Cardiac muscle cell (in vitro differentiated cells and primary cell): ENCODE measurements at regions not wholly inside any gene's neighbourhood (a gene's known extent, or its start where the extent isn't known, plus 50 kb on each side); places are given as distances from the start of the nearest gene placed in this dataset.

ENCODE experiments used
- DNase-seq, 2 donors: peaks; one replicate each; pipeline versions ENCODE4 v3.0.0 to v3.0.0-alpha.2; 2010 to 2017; ENCODE audit warnings: low read depth in 1 of 2, low spot score in 1 of 2
- H3K27ac ChIP-seq: fragments of 200-600 bp; sonication (generic); 2 replicates; pipeline ENCODE4 v1.5.1; 2016
- H3K27me3 ChIP-seq: fragments of 200-600 bp; sonication (generic); 2 replicates; pipeline ENCODE4 v1.6.0; 2016; ENCODE audit warnings: control low read depth
- H3K36me3 ChIP-seq: fragments of 200-600 bp; sonication (generic); 2 replicates; pipeline ENCODE4 v1.5.1; 2016; ENCODE audit warnings: control low read depth
- H3K4me1 ChIP-seq: fragments of 200-600 bp; sonication (generic); 2 replicates; pipeline ENCODE4 v1.8.1; 2017; ENCODE audit warnings: low read depth, mild to moderate bottlenecking, mixed run types
- H3K4me3 ChIP-seq: fragments of 200-600 bp; sonication (generic); 2 replicates; pipeline ENCODE4 v1.5.1; 2016; ENCODE audit warnings: mild to moderate bottlenecking
- H3K9me3 ChIP-seq: fragments of 200-600 bp; sonication (generic); 2 replicates; pipeline ENCODE4 v1.5.1; 2017; ENCODE audit warnings: low read depth, mild to moderate bottlenecking, control low read depth
- TF ChIP-seq, protein P1 (sequence below): IDR thresholded peaks from 2 replicates; pipeline ENCODE4 v1.5.1; 2012; ENCODE audit warnings: low read depth, mild to moderate bottlenecking, low read length

GRCh38 chr2:15782009-15782751, 158.2 kb upstream of the MYCN start:
- Histone ChIP-seq H3K27me3 (no peaks in the 10 kb centered on the region), H3K36me3 (no peaks in the 10 kb centered on the region), H3K9me3 (no peaks in the 10 kb centered on the region), H3K27ac (no peak overlapping the region), H3K4me3 (no peak overlapping the region), H3K4me1 (no peaks in the 10 kb centered on the region)
- DNase-seq: peak in 1 of 2 donors; percentile 64
- TF ChIP-seq, protein P1, sequence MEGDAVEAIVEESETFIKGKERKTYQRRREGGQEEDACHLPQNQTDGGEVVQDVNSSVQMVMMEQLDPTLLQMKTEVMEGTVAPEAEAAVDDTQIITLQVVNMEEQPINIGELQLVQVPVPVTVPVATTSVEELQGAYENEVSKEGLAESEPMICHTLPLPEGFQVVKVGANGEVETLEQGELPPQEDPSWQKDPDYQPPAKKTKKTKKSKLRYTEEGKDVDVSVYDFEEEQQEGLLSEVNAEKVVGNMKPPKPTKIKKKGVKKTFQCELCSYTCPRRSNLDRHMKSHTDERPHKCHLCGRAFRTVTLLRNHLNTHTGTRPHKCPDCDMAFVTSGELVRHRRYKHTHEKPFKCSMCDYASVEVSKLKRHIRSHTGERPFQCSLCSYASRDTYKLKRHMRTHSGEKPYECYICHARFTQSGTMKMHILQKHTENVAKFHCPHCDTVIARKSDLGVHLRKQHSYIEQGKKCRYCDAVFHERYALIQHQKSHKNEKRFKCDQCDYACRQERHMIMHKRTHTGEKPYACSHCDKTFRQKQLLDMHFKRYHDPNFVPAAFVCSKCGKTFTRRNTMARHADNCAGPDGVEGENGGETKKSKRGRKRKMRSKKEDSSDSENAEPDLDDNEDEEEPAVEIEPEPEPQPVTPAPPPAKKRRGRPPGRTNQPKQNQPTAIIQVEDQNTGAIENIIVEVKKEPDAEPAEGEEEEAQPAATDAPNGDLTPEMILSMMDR: no peak

GRCh38 chr2:15782769-15783294, 157.5 kb upstream of the MYCN start:
- Histone ChIP-seq H3K4me3 (no peak overlapping the region), H3K27ac (no peak overlapping the region), H3K36me3 (no peaks in the 10 kb centered on the region), H3K9me3 (no peaks in the 10 kb centered on the region), H3K27me3 (no peaks in the 10 kb centered on the region), H3K4me1 (no peaks in the 10 kb centered on the region)
- no peak for DNase-seq
- TF ChIP-seq, protein P1: no peak

DNA sequence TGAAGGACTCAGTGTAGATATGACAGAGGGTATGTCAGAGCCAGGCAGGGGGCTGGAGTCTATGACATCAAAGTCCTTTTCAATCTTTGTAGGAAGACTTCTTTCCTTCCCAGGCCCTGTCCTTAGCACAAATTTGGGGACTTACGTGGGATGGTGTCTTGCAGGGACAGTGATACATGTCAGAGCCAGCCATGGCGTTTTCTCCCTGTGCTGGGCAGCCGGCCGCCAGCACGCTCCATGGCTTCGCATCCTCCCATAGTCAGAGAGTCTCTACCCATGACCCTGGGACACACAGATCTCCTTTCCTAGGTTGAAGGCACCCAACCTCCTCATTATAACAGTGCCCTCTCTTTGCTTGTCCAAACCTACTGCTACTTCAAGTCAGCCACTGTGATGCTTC, 156.9 kb upstream of the MYCN start:
- Histone ChIP-seq H3K27ac (no peak overlapping the region), H3K9me3 (no peaks in the 10 kb centered on the region), H3K4me3 (no peak overlapping the region), H3K27me3 (no peaks in the 10 kb centered on the region), H3K4me1 (no peaks in the 10 kb centered on the region), H3K36me3 (no peaks in the 10 kb centered on the region)
- TF ChIP-seq, protein P1: no peak
- no peak for DNase-seq

DNA sequence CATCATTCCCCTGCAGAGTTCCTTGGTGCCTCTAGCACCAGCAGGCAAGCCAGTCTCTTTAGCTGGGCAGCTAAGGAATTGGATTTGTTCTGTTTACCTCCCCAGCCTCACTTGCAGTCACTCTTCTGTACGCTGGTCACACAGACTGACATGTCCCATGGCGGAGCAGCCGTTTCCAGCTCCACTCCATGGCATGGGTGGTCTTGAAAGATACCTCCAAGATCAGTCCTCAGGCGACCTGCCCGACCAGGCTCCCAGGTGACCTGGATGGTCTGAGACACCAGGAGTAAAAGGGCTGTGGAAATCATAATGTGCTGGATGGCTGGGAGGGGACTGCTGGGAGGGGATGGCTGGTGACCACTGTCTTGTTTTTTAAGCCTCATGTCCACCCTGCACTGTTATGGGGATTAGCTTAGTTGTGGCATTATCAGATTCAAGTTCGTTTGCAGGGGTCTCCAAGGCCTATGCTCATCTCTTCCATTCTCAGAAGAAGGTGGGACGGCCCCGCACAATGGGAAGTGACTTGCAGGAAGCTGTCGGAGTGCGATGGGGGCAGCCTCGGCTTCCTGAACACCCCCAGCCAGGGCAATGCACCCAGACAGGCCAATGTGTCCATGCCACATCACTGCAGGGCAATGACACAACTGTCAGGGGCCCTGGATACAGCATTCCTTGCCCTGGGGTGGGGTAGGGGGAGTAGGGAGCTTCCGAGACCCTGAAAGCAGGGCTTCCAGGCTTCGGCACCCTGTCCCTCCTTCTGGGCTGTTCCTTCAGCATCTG, 156.1 kb upstream of the MYCN start:
- Histone ChIP-seq H3K27me3 (no peaks in the 10 kb centered on the region), H3K36me3 (no peaks in the 10 kb centered on the region), H3K4me1 (no peaks in the 10 kb centered on the region), H3K27ac (no peak overlapping the region), H3K9me3 (no peaks in the 10 kb centered on the region), H3K4me3 (no peak overlapping the region)
- TF ChIP-seq, protein P1: no peak
- DNase-seq: no peak

- Histone ChIP-seq H3K9me3 (no peaks in the 10 kb centered on the region), H3K27ac (no peak overlapping the region), H3K27me3 (no peaks in the 10 kb centered on the region), H3K4me1 (no peaks in the 10 kb centered on the region), H3K36me3 (no peaks in the 10 kb centered on the region), H3K4me3 (no peak overlapping the region)
- TF ChIP-seq, protein P1: no peak
- no peak for DNase-seq
These were observed 155.2 kb upstream of the MYCN start for GRCh38 chr2:15784886-15785801.
